ENCODE measurements at regions not wholly inside any gene's neighbourhood (a gene's known extent, or its start where the extent isn't known, plus 50 kb on each side); places are given as distances from the start of the nearest gene placed in this dataset.

GRCh38 chr1:83571536-83571935 is 427.4 kb downstream of the TTLL7 start:
- FAIRE-seq: no peak

- FAIRE-seq: no peak
Measured at GRCh38 chr1:83561346-83561745, 437.6 kb downstream of the TTLL7 start.

- FAIRE-seq: no peak
Measured at GRCh38 chr1:83559129-83559840, 439.6 kb downstream of the TTLL7 start.

GRCh38 chr1:83555871-83556270 is 443.1 kb downstream of the TTLL7 start:
- FAIRE-seq: no peak

DNA sequence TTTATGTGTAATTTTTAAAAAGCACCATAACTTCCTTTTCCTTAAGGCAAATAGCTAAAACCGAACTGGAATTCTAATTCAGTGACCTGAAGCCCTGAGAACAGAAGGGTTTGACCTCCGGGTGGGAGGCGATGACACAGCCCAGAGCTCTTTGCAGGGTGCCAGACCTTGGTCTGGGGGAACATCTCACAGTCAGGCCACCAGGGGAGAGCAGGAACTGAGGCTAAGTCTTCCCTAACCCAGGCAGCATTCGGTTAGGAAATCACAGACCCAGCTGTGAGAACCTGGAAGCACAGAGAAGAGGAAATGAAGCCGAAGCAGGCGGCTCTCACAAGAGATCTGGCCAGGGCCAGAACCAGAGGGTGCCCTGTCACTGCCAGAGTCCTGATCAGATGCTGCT is 444.8 kb downstream of the TTLL7 start:
- no peak for FAIRE-seq

- FAIRE-seq: no peak
Measured at GRCh38 chr1:83552820-83553219, 446.1 kb downstream of the TTLL7 start.

- no peak for FAIRE-seq
Measured at GRCh38 chr1:83548311-83548710, 450.6 kb downstream of the TTLL7 start.

DNA sequence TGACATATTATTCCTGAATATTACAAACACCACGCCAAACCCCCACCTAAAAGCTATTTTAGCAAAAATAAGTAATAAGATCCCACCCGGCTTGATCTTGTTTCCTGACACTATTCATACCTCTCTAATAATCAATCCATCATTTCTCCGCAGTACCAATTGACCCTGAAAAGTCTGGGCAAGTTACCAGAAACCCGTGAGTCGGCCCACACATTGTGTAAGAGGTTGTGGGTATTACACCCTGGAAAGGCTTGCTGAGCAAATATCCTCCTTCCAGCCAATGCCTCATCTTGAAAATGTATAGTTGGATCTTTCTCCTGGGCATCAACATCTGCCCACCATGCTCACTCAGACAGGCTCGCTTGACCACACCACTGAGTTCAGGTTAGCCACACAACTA is 451.0 kb downstream of the TTLL7 start:
- no peak for FAIRE-seq

GRCh38 chr1:83546874-83547273 is 452.1 kb downstream of the TTLL7 start:
- no peak for FAIRE-seq

DNA sequence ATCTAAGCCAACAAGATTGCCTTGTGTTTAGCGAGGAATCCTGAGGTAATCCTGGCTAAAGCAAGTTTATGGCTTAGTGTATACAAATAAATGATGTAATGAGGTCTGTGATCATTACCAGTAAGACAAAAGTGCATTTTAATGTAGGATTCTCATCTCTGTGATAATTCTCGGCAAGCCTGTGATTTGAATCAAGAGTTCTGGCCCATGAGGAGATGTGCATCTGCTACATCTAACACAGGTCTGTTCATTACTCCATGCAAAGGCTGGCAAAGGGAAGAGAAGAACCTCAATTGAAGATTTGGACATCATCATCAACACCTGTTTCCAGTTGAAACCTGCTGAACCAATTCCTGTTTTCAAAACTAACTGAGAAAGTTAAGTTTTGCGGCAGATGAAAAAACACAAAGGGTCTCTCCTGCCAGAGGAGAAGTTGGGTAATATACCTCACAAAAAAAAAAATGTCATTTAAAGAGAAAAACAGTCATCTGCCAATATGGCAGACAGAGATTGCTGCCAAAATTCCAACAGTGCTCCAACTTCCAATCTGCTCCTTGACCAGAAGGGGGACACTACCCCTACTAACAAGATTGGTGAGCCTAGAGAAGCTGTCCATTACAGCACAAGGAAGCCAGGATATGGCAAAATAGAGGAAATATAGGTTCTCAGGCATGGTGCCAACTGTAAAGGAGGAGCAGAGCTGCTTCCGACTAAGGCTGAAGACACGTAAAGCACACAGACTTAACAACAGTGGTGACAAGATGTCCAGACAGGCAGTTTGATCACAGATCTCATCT is 453.7 kb downstream of the TTLL7 start:
- FAIRE-seq: no peak

DNA sequence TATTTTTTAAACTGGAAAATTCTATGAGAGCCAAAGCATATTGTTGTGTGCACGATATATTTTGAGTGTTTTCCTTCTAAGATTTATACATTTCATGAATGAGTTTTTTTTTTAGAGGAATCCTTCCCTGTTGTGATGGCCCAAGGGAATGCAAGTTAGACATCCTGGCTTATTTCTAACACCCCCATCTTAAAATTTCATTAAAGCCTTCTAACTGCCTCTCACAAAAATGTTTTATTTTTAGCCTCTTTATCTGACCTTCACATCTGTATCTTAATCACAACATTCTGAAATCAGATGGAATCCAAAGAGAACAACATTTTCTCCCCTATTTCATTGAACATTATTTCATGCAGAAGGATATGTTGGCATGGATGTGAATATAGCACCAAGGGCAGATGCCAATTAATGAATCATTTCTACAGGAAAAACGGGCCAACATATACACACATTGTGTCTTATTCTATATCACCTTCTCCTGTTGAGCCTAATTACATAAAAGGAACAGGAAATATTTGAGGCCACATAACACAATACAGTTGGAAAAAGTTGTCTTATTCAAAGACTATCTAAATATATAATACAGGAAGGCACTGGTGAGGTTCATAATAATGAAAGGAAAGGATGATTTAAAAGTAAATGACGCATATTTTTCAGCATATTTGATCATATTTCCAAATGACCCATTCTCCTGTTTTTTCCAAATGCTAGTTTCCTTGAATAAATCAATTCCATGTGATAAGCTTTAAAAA is 455.5 kb downstream of the TTLL7 start:
- no peak for FAIRE-seq

- no peak for FAIRE-seq
Measured at GRCh38 chr1:83531521-83532309, 467.2 kb downstream of the TTLL7 start.

- FAIRE-seq: no peak
Measured at GRCh38 chr1:83530506-83530905, 468.4 kb downstream of the TTLL7 start.

GRCh38 chr1:83527987-83528386 is 470.9 kb downstream of the TTLL7 start:
- no peak for FAIRE-seq

GRCh38 chr1:83520797-83521196 is 478.1 kb downstream of the TTLL7 start:
- FAIRE-seq: no peak

- no peak for FAIRE-seq
Measured at GRCh38 chr1:83516369-83516768, 482.6 kb downstream of the TTLL7 start.

DNA sequence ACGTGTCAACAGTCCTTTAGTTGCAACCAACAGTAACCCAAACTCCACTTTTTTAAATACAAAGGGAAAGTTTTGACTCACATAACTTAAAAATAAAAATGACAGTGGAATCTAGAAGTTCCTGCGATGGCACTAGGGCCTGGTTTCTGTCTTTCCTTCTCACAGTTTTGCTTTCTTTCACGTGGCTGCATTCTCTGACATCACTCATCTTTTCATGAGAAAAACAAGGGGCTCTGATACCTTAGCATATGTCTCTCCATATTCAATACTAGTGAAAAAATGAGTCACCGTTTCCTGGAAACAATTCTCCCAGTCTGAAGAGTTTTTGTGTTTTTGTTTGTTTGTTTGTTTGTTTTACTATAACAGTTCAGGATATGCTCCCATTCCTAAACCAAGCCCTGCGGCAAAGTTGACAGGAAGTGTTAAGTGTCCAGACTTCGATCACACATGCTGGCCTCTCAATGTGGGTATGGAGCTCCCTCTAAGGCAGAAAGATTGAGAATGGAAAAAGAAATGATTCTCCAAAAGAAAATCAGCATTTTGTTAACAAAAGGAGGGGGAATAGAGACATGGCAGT is 483.3 kb downstream of the TTLL7 start:
- FAIRE-seq: no peak

DNA sequence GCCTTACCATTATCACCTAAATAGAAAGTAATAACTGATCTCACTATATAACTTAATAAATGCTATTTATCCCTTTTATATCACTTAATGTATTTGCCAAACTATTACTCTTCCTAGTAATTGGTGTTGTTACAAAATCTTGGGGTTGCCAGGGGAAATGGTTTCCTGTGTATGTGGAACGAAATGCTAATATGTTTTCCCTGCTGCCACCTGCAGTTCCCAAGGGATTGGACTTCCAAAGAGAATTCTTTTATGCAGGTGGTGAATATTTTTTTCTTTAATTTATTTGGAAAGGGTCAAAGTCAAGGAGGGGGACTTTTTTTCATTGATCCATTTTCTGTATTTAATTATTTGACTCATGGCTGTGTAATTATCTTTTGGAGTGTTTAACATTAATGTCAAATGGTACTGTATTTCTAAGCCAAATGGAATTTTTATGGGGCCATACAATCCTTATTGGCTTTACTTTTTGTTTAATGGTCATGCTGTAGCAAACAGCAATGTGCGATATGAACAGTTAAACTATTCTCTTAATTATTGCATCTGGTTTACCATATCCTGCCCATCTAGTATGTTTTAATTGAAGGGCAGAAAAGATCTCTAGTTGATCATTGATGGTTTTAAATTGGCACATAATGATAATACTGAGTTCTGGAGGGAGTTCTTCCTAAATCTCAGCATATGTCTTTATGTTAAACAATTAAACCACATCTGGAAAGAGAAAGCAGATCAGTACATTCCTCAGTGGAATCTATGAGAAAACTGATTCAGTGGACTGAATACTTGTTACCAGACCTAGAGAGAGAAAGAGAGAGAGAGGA is 486.3 kb downstream of the TTLL7 start:
- no peak for FAIRE-seq

DNA sequence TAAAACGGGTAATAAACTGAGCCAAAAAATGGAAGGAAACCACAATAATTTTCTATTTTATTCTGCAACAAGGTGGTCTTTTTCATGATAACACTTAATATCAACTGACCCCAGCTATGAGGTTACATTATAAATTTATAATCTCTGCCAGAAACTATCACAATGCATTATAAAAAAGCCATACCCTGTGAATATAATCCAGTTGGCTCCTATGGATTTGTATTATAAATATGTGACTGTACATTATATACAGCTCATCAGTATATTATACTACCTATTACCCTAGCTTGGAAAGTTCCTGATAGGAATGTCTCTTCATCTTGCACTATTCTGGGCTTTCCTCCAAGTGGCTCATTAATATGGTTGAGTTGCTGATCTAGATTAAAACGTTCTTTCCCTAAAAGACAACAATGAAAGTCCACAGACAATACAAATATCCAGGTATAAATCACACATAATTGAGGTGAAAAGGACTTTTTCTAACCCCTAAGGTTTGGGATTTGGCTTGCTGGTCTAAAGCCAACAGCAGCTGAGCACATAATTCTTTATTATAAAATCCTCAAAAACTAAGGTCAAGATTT is 487.7 kb downstream of the TTLL7 start:
- no peak for FAIRE-seq

DNA sequence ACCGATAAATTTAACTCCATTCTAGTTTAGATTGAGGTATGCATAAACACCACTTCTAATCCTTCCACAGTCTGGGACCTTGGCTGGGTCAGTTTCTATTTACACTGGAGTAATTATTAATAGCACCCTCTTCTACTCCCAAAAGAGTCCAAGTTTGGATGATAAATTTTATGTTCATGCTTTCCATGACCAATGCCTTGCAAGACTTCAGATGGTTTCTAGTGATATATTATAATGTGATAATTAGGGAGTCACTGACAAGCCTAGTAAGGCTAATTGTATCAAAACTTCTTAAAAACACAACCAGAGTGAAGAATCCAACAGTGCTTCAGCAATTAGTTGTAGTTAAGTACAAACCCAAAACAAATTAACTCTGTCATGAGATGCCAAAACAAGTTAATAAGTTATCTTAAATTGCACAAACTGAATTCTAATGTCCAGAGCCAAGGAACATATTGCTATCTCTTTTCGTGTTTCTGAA is 489.6 kb downstream of the TTLL7 start:
- no peak for FAIRE-seq
